ENCODE measurements at regions not wholly inside any gene's neighbourhood (a gene's known extent, or its start where the extent isn't known, plus 50 kb on each side); places are given as distances from the start of the nearest gene placed in this dataset.
A peak's percentile ranks its signal among the peaks of the same experiment; 100 is the strongest.

DNA sequence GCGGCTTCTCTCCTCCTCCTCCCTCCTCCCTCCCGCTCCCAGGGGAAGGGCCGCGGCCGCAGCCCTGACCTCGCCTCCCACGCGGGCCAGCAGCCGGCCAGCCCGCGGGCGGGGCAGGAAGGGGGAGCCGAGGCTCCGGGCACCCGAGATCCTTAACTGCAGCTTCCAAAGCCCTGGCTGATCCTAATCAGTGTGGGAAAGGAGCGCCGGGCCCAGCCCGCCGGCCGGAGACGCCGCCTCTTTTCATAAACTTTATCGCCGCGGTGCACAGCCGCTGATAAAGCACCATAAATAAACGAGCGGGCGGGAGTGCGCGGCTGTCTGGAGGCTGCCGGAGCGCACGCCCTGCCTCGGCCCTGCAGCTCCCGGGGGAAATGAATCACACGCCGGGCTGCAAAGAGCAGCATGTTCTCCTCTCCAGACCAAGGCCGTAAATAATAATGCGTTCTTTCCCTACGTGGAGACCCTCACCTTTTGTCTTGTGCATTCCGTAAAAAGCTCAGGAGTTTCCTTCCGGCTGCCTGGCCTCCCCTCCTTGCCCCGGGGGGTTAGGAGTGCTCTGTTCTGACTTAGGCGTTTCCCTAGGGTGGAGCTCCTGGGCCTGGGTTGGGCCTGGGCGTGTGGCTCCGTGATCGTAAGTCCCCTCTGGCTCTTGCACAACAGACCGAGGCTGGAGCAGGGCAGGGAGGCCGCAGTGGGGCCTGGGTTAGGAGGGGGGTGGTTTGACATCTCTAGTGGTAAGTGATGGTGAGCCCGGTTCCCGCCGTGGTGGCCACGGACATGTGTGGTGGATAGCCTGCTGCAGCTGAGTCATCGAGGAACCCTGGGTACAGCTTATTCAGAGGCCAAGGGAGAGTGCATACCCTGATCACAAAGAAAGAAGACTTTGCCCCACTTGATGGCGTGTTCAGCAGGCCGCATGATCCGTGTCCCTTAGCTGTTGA lies 132.6 kb upstream of the HES1 start:
- no peaks in the 10 kb centered on the region for H3K36me3 ChIP-seq (ENCODE audit: control insufficient read depth, insufficient read depth, low read length)
- no peaks in the 10 kb centered on the region for H3K27me3 ChIP-seq (ENCODE audit: control insufficient read depth, insufficient read depth, low read length)
- peak overlapping the region; percentile 53 for H3K4me3 ChIP-seq (ENCODE audit: low read length)
- H3K4me1 ChIP-seq (ENCODE audit: control insufficient read depth, insufficient read depth, low read length): peaks cover 34% of the 10 kb centered on the region
- peak overlapping the region; percentile 63 for H3K9ac ChIP-seq (ENCODE audit: low read length)
- H3K9me3 ChIP-seq (ENCODE audit: control insufficient read depth, low read length): no peaks in the 10 kb centered on the region

DNA sequence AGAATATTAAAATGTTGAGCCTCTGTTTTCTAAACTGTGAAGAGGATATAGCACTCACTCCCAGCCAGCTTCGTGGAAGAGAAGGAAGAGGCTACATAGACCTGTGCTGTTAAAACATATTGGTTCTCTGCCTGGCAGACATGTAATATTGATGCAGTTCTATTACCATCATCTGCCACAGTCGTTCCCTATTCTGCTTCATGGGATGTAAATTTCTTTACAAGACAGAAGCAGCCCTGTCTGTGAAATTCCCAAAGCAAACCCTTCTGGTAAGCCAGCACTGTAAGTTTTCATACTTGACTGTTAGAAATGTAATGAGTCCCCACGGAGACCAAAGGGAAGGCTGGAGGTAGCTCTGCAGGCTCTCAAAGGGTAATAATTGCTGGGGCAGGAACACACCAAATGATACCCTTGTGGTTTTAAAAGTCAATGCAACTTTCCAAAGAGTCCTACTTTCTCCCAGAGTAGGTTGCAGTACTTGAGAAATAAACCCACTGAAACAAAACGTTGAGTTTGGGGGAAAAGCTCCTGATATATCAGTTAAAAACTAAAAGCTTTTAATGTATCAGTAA lies 129.9 kb upstream of the HES1 start:
- Histone ChIP-seq H3K4me3 (ENCODE audit: low read length) (no peak overlapping the region), H3K9me3 (ENCODE audit: control insufficient read depth, low read length) (no peaks in the 10 kb centered on the region), H3K27me3 (ENCODE audit: control insufficient read depth, insufficient read depth, low read length) (no peaks in the 10 kb centered on the region), H3K4me1 (ENCODE audit: control insufficient read depth, insufficient read depth, low read length) (peaks cover 32% of the 10 kb centered on the region), H3K36me3 (ENCODE audit: control insufficient read depth, insufficient read depth, low read length) (no peaks in the 10 kb centered on the region), H3K9ac (ENCODE audit: low read length) (no peak overlapping the region)

DNA sequence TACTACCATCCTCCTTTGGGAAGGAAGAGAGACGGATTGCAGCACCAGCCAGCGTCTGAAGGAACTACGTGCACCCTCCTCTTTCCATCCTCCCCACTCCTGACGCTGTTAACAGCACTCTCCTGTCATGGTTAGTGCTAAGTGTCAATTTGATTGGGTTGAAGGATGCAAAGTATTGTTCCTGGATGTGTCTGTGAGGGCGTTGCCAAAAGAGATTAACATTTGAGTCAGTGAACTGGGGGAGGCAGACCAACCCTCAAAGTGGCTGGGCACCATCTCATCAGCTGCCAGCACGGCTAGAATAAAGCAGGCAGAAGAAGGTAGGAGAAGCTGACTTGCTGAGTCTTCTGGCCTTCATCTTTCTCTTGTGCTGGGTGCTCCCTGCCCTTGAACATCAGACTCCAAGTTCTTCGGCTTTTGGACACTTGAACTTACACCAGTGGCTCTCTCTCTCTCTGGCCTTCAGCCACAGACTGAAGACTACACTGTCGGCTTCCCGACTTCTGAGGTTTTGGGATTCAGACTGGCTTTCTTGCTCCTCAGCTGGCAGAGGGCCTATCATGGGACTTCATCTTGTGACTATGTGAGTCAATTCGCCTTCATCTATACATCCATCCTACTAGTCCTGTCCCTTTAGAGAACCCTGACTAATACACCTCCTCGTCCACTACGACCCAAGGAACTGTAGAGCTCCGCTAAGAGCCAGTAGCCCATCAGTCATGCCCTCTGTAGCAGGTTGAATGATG lies 128.2 kb upstream of the HES1 start:
- Histone ChIP-seq H3K27me3 (ENCODE audit: control insufficient read depth, insufficient read depth, low read length) (no peaks in the 10 kb centered on the region), H3K4me3 (ENCODE audit: low read length) (no peak overlapping the region), H3K4me1 (ENCODE audit: control insufficient read depth, insufficient read depth, low read length) (peaks cover 25% of the 10 kb centered on the region), H3K9me3 (ENCODE audit: control insufficient read depth, low read length) (no peaks in the 10 kb centered on the region), H3K36me3 (ENCODE audit: control insufficient read depth, insufficient read depth, low read length) (no peaks in the 10 kb centered on the region), H3K9ac (ENCODE audit: low read length) (no peak overlapping the region)

DNA sequence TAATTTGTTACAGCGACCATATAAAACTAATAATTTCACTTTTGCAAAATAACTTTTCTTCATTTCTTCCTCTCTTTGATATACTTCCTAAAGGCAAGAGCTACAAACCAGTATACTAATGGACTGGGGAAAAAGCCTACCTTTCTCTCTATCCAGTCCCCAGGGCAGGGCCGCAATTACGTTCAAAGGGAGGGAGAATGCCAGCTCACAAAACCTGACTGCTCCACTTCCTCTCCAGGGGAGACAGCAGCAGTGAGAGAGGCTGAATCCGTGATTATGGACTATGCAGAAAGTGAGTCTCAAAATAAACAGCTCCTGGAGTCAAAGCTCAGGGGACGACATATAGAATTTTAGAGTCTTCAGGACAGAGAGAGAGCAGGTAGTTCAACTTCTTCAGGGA lies 126.9 kb upstream of the HES1 start:
- Histone ChIP-seq H3K36me3 (ENCODE audit: control insufficient read depth, insufficient read depth, low read length) (no peaks in the 10 kb centered on the region), H3K4me3 (ENCODE audit: low read length) (no peak overlapping the region), H3K9ac (ENCODE audit: low read length) (no peak overlapping the region), H3K27me3 (ENCODE audit: control insufficient read depth, insufficient read depth, low read length) (no peaks in the 10 kb centered on the region), H3K9me3 (ENCODE audit: control insufficient read depth, low read length) (no peaks in the 10 kb centered on the region), H3K4me1 (ENCODE audit: control insufficient read depth, insufficient read depth, low read length) (peaks cover 15% of the 10 kb centered on the region)

DNA sequence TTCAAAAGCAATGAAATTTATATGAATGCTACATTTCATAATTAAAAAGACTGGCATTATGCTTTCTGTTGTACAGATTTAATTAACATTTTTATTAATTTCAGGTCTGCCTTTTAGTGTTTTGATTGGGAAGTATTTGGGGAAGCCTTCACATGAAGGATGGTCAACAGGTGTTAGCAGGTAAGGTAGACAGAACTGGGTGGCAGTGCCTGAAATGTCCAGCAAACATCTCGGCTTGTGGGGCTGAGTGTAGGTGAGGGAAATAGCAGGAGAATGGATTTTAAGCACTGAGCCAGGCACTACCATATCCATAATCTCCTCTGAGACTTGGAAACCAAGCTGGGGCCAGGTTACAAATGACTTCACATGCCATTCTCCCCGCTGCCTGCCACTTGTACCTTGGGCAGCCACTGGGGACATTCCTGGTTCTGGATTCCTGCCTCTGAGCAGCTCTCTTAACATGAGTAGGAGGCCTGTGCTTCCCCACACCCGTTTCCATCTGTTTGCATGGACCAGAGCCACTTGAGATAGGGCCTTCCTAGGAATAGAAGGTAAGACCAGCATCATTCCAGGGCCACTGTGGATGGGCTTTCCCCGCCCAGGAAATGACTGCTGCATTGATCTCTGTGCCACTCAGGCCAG lies 125.9 kb upstream of the HES1 start:
- Histone ChIP-seq H3K36me3 (ENCODE audit: control insufficient read depth, insufficient read depth, low read length) (no peaks in the 10 kb centered on the region), H3K4me3 (ENCODE audit: low read length) (no peak overlapping the region), H3K9ac (ENCODE audit: low read length) (no peak overlapping the region), H3K27me3 (ENCODE audit: control insufficient read depth, insufficient read depth, low read length) (no peaks in the 10 kb centered on the region), H3K4me1 (ENCODE audit: control insufficient read depth, insufficient read depth, low read length) (peaks cover 5% of the 10 kb centered on the region), H3K9me3 (ENCODE audit: control insufficient read depth, low read length) (no peaks in the 10 kb centered on the region)

DNA sequence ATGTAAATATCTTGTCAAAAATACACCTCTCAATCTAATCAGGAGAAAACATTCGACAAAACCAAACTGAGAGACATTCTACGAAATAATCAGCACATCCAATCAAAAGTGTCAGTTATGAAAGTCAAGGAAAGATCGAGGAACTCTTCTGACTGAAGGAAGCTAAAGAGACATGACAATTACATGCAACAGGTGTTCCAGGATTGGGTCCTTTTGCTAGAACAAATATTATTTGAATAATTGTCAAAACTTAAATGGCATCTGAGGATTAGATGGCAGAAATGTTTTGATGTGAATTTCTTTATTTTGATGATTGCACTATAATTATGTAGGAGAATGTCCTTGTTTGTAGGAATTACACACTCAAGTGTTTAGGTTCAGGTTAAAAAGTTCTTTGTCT lies 124.1 kb upstream of the HES1 start:
- Histone ChIP-seq H3K36me3 (ENCODE audit: control insufficient read depth, insufficient read depth, low read length) (no peaks in the 10 kb centered on the region), H3K27me3 (ENCODE audit: control insufficient read depth, insufficient read depth, low read length) (no peaks in the 10 kb centered on the region), H3K9me3 (ENCODE audit: control insufficient read depth, low read length) (no peaks in the 10 kb centered on the region), H3K9ac (ENCODE audit: low read length) (no peak overlapping the region), H3K4me1 (ENCODE audit: control insufficient read depth, insufficient read depth, low read length) (no peaks in the 10 kb centered on the region), H3K4me3 (ENCODE audit: low read length) (no peak overlapping the region)

DNA sequence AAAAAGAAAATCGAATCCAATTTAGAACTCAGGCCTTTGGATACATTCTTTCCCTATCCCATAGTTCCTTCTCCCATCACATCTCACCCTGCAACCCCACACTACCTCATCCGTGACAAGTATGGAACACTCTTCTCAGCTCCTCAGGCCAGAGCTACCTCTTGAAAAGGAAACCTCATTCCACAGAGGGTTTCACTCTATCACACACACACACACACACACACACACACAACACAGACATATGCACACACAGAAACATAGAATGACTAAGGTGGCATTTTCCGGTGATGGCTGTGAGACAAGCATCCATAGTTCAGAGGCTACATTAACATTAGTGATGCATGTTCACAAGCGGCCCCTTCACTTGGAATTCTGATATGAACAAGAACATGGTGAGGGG lies 122.0 kb upstream of the HES1 start:
- Histone ChIP-seq H3K4me1 (ENCODE audit: control insufficient read depth, insufficient read depth, low read length) (no peaks in the 10 kb centered on the region), H3K36me3 (ENCODE audit: control insufficient read depth, insufficient read depth, low read length) (no peaks in the 10 kb centered on the region)

DNA sequence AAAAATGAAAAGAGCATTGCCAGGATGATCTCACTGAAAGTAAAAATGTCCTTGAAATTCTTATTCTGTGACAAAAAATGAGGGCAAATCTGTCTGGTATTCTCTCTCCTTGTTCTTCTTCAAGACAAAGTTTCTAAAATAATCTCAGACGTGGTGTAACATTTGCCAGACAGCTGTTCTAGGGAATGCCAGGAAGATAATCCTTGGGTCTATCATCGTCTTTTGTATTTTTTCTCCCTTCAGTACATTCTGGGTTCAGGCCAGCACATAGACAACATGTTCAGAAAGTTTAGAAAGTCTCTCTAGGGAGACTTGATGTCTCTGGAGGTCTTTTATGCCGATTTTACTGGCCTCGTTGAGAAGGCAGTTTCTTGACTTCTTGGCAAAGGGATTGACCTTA lies 121.2 kb upstream of the HES1 start:
- no peak overlapping the region for H3K4me3 ChIP-seq (ENCODE audit: low read length)
- H3K9me3 ChIP-seq (ENCODE audit: control insufficient read depth, low read length): no peaks in the 10 kb centered on the region
- no peak overlapping the region for H3K9ac ChIP-seq (ENCODE audit: low read length)
- H3K36me3 ChIP-seq (ENCODE audit: control insufficient read depth, insufficient read depth, low read length): no peaks in the 10 kb centered on the region
- no peaks in the 10 kb centered on the region for H3K4me1 ChIP-seq (ENCODE audit: control insufficient read depth, insufficient read depth, low read length)
- no peaks in the 10 kb centered on the region for H3K27me3 ChIP-seq (ENCODE audit: control insufficient read depth, insufficient read depth, low read length)

More for the DNA sequence above, 122.0 kb upstream of the HES1 start:
- H3K9me3 ChIP-seq (ENCODE audit: control insufficient read depth, low read length): no peaks in the 10 kb centered on the region
- H3K27me3 ChIP-seq (ENCODE audit: control insufficient read depth, insufficient read depth, low read length): no peaks in the 10 kb centered on the region
- no peak overlapping the region for H3K4me3 ChIP-seq (ENCODE audit: low read length)
- no peak overlapping the region for H3K9ac ChIP-seq (ENCODE audit: low read length)

DNA sequence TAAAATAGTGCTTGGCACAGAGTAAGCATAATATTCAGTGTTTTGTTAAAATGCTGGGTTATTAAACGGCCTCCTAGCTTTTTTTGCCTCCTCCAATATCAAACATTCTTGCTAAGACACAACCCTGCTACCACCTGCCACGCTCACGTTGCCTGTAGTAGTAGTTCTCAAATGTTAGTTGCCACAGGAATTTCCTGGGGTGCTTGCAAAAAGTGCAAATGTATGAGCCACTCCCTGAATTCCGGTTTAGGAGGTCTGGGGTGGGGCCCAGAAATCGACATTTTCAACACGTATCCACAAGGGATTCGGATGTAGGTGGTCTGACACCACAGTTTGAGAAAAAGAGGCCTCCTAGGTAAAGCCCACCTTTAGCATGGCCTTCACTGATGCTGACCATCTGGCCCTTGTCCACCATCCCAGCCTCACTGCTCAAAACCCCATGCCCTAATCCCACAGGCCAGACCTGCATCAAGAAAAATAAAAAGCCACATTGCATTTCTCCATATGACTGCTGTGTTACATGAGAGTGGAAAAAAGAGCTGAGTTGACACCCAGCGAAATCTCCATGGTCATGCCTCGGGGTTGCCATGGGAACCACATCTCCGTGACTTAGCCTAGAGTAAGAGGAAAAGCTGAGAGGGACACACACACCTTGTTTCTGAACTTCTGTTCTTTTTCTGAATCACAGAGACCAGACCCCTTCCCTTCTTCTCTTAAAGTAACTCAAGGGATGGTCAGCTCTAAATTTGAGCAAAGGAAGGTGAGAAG lies 116.4 kb upstream of the HES1 start:
- no peaks in the 10 kb centered on the region for H3K4me1 ChIP-seq (ENCODE audit: control insufficient read depth, insufficient read depth, low read length)
- no peaks in the 10 kb centered on the region for H3K27me3 ChIP-seq (ENCODE audit: control insufficient read depth, insufficient read depth, low read length)
- H3K9ac ChIP-seq (ENCODE audit: low read length): no peak overlapping the region
- no peak overlapping the region for H3K4me3 ChIP-seq (ENCODE audit: low read length)
- no peaks in the 10 kb centered on the region for H3K36me3 ChIP-seq (ENCODE audit: control insufficient read depth, insufficient read depth, low read length)
- no peaks in the 10 kb centered on the region for H3K9me3 ChIP-seq (ENCODE audit: control insufficient read depth, low read length)

DNA sequence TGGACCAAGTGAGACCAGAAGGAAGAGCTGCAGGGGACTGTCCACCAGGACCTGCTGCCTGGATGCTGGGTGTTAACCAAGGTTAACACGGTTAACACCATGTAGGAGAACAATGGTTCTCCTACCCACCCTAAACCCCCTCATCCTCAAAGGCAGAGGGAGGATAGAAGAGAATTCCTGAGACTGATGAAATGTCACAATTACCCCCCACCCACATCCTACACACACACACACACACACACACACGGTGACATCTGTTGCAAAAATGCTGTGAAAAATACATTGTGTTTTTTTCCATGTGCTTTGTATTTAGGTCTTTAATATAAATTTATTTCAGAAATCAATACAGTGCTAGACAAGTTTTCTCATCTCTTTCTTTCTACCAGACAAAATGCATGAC lies 113.9 kb upstream of the HES1 start:
- Histone ChIP-seq H3K27me3 (ENCODE audit: control insufficient read depth, insufficient read depth, low read length) (no peaks in the 10 kb centered on the region), H3K4me3 (ENCODE audit: low read length) (no peak overlapping the region), H3K4me1 (ENCODE audit: control insufficient read depth, insufficient read depth, low read length) (peaks cover 8% of the 10 kb centered on the region), H3K36me3 (ENCODE audit: control insufficient read depth, insufficient read depth, low read length) (no peaks in the 10 kb centered on the region), H3K9ac (ENCODE audit: low read length) (no peak overlapping the region), H3K9me3 (ENCODE audit: control insufficient read depth, low read length) (no peaks in the 10 kb centered on the region)

DNA sequence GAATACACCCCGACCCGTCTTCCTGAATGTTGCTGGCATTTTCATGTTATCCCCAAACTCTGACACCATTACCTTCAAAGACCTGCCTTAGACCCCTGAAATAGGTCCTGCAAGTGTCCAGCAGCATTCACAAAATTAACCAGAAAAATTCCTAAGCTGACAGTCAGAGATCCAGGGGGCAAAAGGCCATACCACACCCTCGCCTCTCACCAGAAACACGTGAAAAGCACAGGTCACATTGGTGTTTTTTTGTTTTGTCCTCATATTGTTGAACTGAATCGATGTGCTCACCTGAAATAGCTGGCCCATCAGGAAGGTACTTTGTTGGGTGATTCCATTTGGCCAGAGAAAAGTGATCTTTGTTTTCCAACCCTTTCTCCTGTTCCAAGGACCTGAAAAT lies 113.1 kb upstream of the HES1 start:
- H3K27me3 ChIP-seq (ENCODE audit: control insufficient read depth, insufficient read depth, low read length): no peaks in the 10 kb centered on the region
- H3K4me3 ChIP-seq (ENCODE audit: low read length): no peak overlapping the region
- no peaks in the 10 kb centered on the region for H3K9me3 ChIP-seq (ENCODE audit: control insufficient read depth, low read length)
- H3K4me1 ChIP-seq (ENCODE audit: control insufficient read depth, insufficient read depth, low read length): peaks cover 8% of the 10 kb centered on the region
- no peak overlapping the region for H3K9ac ChIP-seq (ENCODE audit: low read length)
- H3K36me3 ChIP-seq (ENCODE audit: control insufficient read depth, insufficient read depth, low read length): no peaks in the 10 kb centered on the region
